ENCODE measurements at regions not wholly inside any gene's neighbourhood (a gene's known extent, or its start where the extent isn't known, plus 50 kb on each side); places are given as distances from the start of the nearest gene placed in this dataset.
"Not testable (repeated sequence)": the region's sequence is repeated elsewhere in the genome, so short reads cannot be mapped to it uniquely, and the experiment has no call there.

DNA sequence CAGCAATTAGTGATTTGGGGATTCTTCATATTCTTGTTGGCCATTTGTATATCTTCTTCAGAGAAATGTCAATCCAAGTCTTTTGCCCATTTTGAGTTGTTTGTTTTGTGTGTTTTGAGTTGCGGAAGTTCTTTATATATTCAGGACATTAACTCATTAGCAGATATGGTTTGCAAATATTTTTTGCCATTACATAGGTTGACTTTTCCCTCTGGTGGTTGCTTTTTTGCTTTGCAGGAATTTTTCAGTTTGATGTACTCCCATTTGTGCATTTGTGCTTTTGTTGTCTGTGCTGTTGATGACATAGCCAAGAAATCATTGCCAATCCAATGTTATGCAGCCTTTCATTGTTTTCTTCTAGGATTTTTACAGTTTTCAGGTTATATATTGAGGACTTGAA, 63.6 kb upstream of the DNAJC1 start:
- intact Hi-C loops (cut with micrococcal nuclease) = no loop called here
- TF ChIP-seq, protein P1, sequence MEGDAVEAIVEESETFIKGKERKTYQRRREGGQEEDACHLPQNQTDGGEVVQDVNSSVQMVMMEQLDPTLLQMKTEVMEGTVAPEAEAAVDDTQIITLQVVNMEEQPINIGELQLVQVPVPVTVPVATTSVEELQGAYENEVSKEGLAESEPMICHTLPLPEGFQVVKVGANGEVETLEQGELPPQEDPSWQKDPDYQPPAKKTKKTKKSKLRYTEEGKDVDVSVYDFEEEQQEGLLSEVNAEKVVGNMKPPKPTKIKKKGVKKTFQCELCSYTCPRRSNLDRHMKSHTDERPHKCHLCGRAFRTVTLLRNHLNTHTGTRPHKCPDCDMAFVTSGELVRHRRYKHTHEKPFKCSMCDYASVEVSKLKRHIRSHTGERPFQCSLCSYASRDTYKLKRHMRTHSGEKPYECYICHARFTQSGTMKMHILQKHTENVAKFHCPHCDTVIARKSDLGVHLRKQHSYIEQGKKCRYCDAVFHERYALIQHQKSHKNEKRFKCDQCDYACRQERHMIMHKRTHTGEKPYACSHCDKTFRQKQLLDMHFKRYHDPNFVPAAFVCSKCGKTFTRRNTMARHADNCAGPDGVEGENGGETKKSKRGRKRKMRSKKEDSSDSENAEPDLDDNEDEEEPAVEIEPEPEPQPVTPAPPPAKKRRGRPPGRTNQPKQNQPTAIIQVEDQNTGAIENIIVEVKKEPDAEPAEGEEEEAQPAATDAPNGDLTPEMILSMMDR (IDR thresholded peaks at IDR 0.05) = no peak
- Mint-ChIP-seq H3K9me3 (peaks cover 26% of the 10 kb centered on the region), H3K27me3 (peaks cover 2% of the 10 kb centered on the region), H3K27ac (no peak overlapping the region), H3K4me3 (no peak overlapping the region), H3K36me3 (ENCODE audit: low read depth) (peaks cover 3% of the 10 kb centered on the region), H3K4me1 (no peaks in the 10 kb centered on the region)
- POLR2A ChIA-PET = no interaction called here
- DNase-seq (no peak), ATAC-seq (ENCODE audit: low read depth) (no peak)
- CTCF ChIA-PET = no interaction called here

DNA sequence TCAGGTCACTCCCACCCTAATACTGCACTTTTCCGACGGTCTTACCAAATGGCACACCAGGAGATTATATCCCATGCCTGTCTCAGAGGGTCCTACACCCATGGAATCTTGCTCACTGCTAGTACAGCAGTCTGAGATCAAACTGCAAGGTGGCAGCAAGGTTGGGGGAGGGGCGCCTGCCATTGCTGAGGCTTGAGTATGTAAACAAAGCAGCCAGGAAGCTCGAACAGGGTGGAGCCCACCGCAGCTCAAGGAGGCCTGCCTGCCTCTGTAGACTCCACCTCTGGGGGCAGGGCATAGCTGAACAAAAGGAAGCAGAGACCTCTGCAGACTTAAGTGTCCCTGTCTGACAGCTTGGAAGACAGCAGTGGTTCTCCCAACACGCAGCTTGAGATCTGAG, 57.5 kb upstream of the DNAJC1 start:
- H3K27me3 Mint-ChIP-seq = peaks cover 15% of the 10 kb centered on the region
- ATAC-seq (ENCODE audit: low read depth); H3K4me3 Mint-ChIP-seq; H3K27ac Mint-ChIP-seq; H3K4me1 Mint-ChIP-seq; intact Hi-C loops (cut with micrococcal nuclease); POLR2A ChIA-PET; H3K36me3 Mint-ChIP-seq (ENCODE audit: low read depth); H3K9me3 Mint-ChIP-seq; DNase-seq; CTCF ChIA-PET: not testable (repeated sequence)

DNA sequence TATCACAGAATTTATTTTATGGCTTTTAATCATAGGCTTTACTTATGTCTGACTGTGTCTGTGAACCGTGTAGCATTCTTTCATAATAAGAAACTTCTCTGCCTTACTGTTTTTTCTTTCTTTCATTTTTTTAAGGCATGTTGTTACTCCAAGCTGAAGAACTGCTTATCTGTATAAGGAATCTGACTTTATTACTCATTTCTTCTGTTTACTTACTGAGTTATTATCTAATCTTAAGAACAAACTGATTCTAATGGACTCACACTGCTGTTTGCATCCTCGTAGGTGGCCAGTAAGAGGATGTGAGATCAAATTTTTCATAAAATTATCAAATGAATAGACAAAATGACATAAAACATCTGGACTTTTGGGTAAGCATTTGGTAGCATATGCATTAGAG, 54.7 kb upstream of the DNAJC1 start:
- TF ChIP-seq, protein P1 (IDR thresholded peaks at IDR 0.05) = no peak
- Mint-ChIP-seq H3K36me3 (ENCODE audit: low read depth) (no peaks in the 10 kb centered on the region), H3K27me3 (peaks cover 14% of the 10 kb centered on the region), H3K9me3 (no peaks in the 10 kb centered on the region), H3K27ac (no peak overlapping the region), H3K4me1 (peaks cover 4% of the 10 kb centered on the region), H3K4me3 (no peak overlapping the region)
- intact Hi-C loops (cut with micrococcal nuclease) = no loop called here
- ChIA-PET POLR2A (no interaction called here), CTCF (no interaction called here)
- no peak for ATAC-seq (ENCODE audit: low read depth)
- DNase-seq = no peak

DNA sequence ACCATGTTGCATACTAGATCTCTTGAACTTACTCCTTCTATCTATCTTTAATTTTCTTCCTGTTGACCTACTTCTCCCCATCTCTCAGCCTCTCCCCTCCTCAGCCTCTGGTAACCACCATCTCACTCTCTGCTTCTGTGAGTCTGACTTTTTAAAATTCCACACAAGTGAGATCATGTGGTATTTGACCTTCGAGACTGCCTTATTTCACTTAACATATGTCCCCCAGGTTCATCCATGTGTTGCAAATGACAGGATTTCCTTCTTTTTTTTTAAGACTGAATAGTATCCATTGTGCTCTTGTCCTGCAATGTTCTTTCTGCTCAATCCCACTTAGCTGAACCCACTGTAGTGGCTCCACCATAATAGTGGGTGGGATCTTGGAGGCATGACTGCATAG, 51.4 kb upstream of the DNAJC1 start:
- no peaks in the 10 kb centered on the region for H3K36me3 Mint-ChIP-seq (ENCODE audit: low read depth)
- no peak for ATAC-seq (ENCODE audit: low read depth)
- CTCF ChIA-PET = no interaction called here
- H3K27me3 Mint-ChIP-seq = peaks cover 12% of the 10 kb centered on the region
- H3K4me1 Mint-ChIP-seq = no peaks in the 10 kb centered on the region
- POLR2A ChIA-PET = no interaction called here
- TF ChIP-seq, protein P1 (IDR thresholded peaks at IDR 0.05) = no peak
- no peak for DNase-seq
- no peak overlapping the region for H3K27ac Mint-ChIP-seq
- H3K9me3 Mint-ChIP-seq = no peaks in the 10 kb centered on the region
- intact Hi-C loops (cut with micrococcal nuclease) = no loop called here
- H3K4me3 Mint-ChIP-seq = no peak overlapping the region
